Left renal cortex interstitium (tissue), 4 donors: ENCODE measurements at regions not wholly inside any gene's neighbourhood (a gene's known extent, or its start where the extent isn't known, plus 50 kb on each side); places are given as distances from the start of the nearest gene placed in this dataset.

Source experiments
- DNase-seq, 4 donors: peaks; one replicate each; pipeline ENCODE4 v3.0.0-alpha.2; 2013; ENCODE audit warnings: low read depth in 4 of 4, low spot score in 2 of 4, missing footprints in 1 of 4

- no peak for DNase-seq
Observed at GRCh38 chr2:228722311-228722710, 540.8 kb upstream of the SPHKAP start.

DNA sequence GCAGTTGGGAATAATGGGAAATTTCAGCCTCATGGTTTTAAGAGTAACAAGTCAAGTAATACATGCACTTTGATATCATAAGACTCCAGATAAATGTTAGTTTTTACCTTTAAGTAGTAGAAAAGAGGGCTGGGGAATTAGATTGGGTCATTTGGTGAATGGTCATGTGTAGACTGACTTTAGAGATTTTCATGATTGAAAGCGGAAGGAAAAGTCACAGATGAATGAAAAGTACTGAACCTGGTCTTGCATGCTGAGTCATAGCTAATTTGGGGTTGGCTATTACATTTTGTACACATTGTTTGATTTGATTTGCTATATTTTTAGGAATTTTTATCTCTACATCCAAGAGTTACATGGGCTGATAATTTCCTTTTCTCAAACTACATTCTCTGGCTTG is 539.4 kb upstream of the SPHKAP start:
- no peak for DNase-seq

GRCh38 chr2:228709788-228710371 is 528.4 kb upstream of the SPHKAP start:
- DNase-seq, result no peak

- DNase-seq, result no peak
Observed at GRCh38 chr2:228707846-228708245, 526.4 kb upstream of the SPHKAP start.

- no peak for DNase-seq
Observed at GRCh38 chr2:228705318-228705717, 523.8 kb upstream of the SPHKAP start.

GRCh38 chr2:228703152-228703551 is 521.7 kb upstream of the SPHKAP start:
- DNase-seq, result no peak

DNA sequence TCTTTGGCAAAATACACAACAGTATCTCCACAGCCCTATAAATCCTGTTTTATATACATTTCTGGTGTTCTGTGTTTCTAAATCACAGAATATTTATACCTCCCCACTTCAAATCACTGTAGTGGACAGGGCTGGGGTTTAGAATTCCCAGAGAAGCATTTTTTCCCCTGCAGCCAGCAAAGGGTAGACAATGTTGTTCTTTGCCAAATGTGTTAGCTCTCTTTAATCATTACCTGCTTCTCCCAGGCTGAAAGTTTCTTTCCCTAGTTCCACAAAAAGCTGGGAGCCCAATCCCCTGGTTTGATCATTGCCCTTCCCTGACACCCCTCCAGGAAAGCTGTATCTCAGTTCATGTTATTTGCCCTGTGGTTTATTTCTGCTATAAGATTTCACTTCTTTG is 520.0 kb upstream of the SPHKAP start:
- DNase-seq, result no peak

GRCh38 chr2:228700638-228701037 is 519.2 kb upstream of the SPHKAP start:
- DNase-seq, result no peak

- no peak for DNase-seq
Observed at GRCh38 chr2:228699888-228700287, 518.4 kb upstream of the SPHKAP start.

DNA sequence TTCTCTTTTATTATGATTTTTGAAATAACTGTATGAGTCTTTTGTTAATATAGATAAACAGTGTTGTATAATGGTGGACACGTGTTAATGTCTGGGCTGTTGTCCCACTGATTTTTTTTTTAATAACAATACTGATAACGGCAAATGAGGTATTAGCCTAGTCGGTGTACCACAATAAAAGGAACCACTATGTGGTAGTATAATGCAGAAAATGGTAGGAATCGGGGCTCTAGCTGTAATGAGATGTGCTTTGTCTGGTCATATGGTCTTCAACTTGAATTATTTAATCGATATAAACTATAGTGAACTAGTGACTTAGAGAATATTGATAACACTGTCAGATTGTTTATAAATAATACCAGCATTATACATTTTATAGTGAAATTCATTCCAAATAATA is 517.9 kb upstream of the SPHKAP start:
- no peak for DNase-seq

- DNase-seq, result no peak
Observed at GRCh38 chr2:228698963-228699362, 517.5 kb upstream of the SPHKAP start.

DNA sequence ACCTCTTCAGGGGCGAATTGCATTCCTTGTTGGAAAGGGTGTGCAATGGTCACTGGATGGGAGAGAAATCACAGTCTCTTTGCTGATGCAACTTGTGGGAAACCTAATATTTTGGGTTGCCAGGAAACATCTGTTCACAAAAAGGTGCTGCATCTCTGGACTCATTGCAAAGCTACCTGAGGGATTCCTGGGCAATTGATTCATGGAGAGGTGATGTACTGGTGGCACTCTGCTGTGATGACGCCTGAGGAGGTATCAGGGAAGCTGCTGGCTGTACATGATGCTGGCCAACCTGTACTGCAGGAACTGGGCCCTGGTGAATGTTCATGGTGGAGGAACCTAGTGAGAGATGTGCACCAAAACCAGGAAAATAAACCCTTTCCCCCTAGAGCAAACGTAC is 516.0 kb upstream of the SPHKAP start:
- no peak for DNase-seq

- DNase-seq, result no peak
Observed at GRCh38 chr2:228690681-228691080, 509.2 kb upstream of the SPHKAP start.

GRCh38 chr2:228689053-228689452 is 507.6 kb upstream of the SPHKAP start:
- DNase-seq, result peak in 2 of 4 donors; percentile 6 to 37

- no peak for DNase-seq
Observed at GRCh38 chr2:228688007-228688645, 506.6 kb upstream of the SPHKAP start.

- no peak for DNase-seq
Observed at GRCh38 chr2:228681979-228682378, 500.5 kb upstream of the SPHKAP start.

DNA sequence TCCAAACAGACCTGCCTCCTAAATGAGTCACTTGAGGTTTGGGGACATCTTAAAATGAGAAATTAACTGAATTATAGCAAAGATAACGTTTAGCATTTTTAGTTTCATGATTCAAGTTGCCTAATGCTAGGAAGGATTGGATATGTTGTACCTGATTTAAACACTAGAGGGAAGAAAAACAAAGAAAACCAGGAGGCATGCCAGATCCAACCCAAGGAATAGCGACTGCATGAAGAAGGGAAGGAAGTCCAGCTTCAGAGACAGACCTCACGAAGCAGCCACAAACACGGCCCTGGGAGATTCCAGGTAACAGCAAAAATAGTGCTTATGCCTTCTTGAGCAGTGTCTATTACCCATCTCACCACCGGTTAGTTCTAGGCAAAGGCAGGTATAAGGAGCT is 499.9 kb upstream of the SPHKAP start:
- DNase-seq, result peak in 1 of 4 donors; percentile 10

DNA sequence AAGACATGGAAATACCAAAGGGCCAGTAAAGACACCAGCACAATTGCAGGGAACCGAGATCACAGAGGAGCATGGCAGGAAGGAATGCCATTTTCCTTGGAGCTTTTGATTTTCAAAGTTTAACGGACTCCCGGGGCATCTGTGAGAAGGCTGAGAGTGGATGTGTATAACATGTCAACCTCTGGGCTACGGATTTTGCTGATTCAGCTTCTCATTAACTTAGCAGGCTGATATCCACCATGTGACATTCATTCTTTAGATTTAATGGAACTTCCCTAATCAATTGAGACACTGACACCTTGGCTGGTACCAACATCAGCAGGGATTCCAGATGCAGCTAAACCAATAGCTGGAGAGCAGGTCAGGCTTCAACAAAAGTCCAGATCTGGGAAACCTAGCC is 496.6 kb upstream of the SPHKAP start:
- no peak for DNase-seq

DNA sequence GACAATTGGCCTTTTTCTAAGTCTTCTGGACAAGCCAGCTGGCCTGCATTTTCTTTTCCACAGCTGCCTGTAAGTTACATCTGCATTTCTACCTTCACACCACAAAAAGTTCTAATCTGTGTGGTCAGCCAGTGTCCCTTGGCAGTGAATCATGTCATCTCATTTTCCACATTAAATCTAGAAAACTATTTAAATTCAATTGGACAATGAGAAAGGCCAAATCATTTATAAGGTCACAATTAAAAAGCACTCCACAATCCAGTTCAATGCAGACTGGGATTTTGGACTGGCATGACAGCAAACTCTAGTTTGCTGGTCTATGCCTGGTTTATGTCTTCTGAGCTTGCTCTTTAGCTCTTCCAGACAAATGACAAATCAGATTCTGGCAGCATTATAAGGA is 494.2 kb upstream of the SPHKAP start:
- no peak for DNase-seq

DNA sequence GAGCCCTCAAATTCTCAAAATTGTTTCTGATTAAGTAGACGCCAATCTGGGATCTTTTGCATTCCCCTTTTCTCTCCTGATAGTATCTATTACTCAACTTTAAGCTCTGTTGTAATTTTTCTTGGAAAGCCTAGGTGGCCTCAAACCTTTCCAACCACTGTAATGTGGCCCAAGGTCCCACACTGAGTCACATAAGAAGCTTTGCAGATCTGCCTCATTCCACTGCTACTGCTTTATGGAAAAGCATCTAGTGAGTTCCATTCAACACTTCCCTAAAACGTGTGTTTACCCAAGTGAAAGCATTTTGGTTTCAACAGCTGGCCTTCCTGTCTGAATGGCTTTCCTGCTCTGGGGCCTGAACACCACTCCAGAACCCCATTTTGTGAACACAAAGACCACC is 493.6 kb upstream of the SPHKAP start:
- DNase-seq, result no peak

GRCh38 chr2:228673876-228674554 is 492.5 kb upstream of the SPHKAP start:
- no peak for DNase-seq

- DNase-seq, result no peak
Observed at GRCh38 chr2:228669690-228670089, 488.2 kb upstream of the SPHKAP start.
